HepG2 (cell line): ENCODE measurements at regions not wholly inside any gene's neighbourhood (a gene's known extent, or its start where the extent isn't known, plus 50 kb on each side); places are given as distances from the start of the nearest gene placed in this dataset.

Experiments used
- ATF7 ChIP-seq, 2 experiments: fragments of 450-650 bp in 1 of 2; sonication (generic) in 1 of 2; formaldehyde crosslinking in 1 of 2; IDR thresholded peaks; 2 replicates each; pipeline versions ENCODE4 v1.4.0 to v1.6.1; 2016 to 2020; ENCODE audit warnings: antibody characterized with exemption in 1 of 2, mild to moderate bottlenecking in 1 of 2, missing genetic modification reagents in 1 of 2
- ELF1 ChIP-seq: sonication (generic); formaldehyde crosslinking; IDR thresholded peaks from 2 replicates; pipeline ENCODE4 v1.4.0; 2020; ENCODE audit warnings: missing genetic modification reagents
- FOXA3 ChIP-seq: IDR thresholded peaks from 2 replicates; pipeline ENCODE4 v1.6.1; 2016; ENCODE audit warnings: missing genetic modification reagents, missing compliant biosample characterization
- GFI1 ChIP-seq: sonication (generic); formaldehyde crosslinking; IDR thresholded peaks from 2 replicates; pipeline ENCODE4 v1.5.0; 2020; ENCODE audit warnings: missing genetic modification reagents, mild to moderate bottlenecking, borderline replicate concordance
- IRF2 ChIP-seq: IDR thresholded peaks from 2 replicates; pipeline ENCODE4 v1.6.1; 2018; ENCODE audit warnings: missing genetic modification reagents, missing compliant biosample characterization
- NR2F2 ChIP-seq: IDR thresholded peaks from 2 replicates; pipeline ENCODE4 v1.6.1; 2012; ENCODE audit warnings: low read depth, inconsistent platforms, borderline replicate concordance
- ZNF121 ChIP-seq: sonication (generic); formaldehyde crosslinking; IDR thresholded peaks from 2 replicates; pipeline ENCODE4 v1.5.0; 2020; ENCODE audit warnings: mild to moderate bottlenecking, missing genetic modification reagents
- ZNF331 ChIP-seq: sonication (generic); formaldehyde crosslinking; IDR thresholded peaks from 2 replicates; pipeline ENCODE4 v1.4.0; 2020; ENCODE audit warnings: missing genetic modification reagents
- ZNF501 ChIP-seq: sonication (generic); formaldehyde crosslinking; IDR thresholded peaks from 2 replicates; pipeline ENCODE4 v1.5.1; 2020; ENCODE audit warnings: mild to moderate bottlenecking, moderate library complexity, missing genetic modification reagents
- ZSCAN22 ChIP-seq: sonication (generic); formaldehyde crosslinking; IDR thresholded peaks from 2 replicates; pipeline ENCODE4 v1.4.0; 2020; ENCODE audit warnings: mild to moderate bottlenecking, missing genetic modification reagents
- TF ChIP-seq, protein P1 (sequence below): sonication (generic); formaldehyde crosslinking; IDR thresholded peaks from 2 replicates; pipeline ENCODE4 v1.4.0; 2020; ENCODE audit warnings: missing genetic modification reagents, borderline replicate concordance
- TF ChIP-seq, protein P2 (sequence below): sonication (generic); formaldehyde crosslinking; IDR thresholded peaks from 2 replicates; pipeline ENCODE4 v1.8.1; 2022; ENCODE audit warnings: mild to moderate bottlenecking, missing genetic modification reagents
- TF ChIP-seq, protein P3 (sequence below): sonication (generic); formaldehyde crosslinking; IDR thresholded peaks from 2 replicates; pipeline ENCODE4 v1.4.0; 2020; ENCODE audit warnings: missing genetic modification reagents, borderline replicate concordance
- TF ChIP-seq, protein P4 (sequence below): sonication (generic); formaldehyde crosslinking; IDR thresholded peaks from 2 replicates; pipeline ENCODE4 v1.5.0; 2020; ENCODE audit warnings: missing genetic modification reagents, mild to moderate bottlenecking, borderline replicate concordance
- TF ChIP-seq, protein P5 (sequence below): sonication (generic); formaldehyde crosslinking; IDR thresholded peaks from 2 replicates; pipeline ENCODE4 v1.4.0; 2020; ENCODE audit warnings: missing genetic modification reagents, mild to moderate bottlenecking, borderline replicate concordance
- TF ChIP-seq, protein P6 (sequence below): sonication (generic); formaldehyde crosslinking; IDR thresholded peaks from 2 replicates; pipeline ENCODE4 v1.4.0; 2020; ENCODE audit warnings: missing genetic modification reagents

DNA sequence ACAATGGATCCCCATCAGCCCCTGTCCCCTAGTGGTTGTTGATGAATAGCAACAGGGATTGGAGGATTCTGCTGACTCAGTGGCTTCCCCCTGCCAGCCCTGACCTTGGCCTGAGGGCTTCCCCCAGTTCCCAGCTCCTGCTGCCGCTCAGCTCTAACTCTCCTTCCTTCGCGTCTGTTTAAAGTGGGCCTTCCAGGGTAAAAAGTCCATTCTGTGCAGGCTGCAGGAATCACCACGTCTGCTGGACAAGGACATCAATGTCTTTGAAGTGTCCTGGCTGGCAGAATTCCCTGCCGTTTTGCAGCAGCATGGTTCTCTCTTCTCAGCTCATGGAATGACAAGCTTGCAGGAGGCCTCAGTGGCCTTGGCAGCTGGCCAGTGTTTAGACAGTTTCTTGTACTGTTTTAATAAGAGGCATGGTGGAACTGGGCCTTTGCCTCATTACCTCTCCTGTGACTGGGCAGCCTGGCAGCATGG lies 152.5 kb upstream of the STX18 start (continued):
- TF ChIP-seq, protein P1, sequence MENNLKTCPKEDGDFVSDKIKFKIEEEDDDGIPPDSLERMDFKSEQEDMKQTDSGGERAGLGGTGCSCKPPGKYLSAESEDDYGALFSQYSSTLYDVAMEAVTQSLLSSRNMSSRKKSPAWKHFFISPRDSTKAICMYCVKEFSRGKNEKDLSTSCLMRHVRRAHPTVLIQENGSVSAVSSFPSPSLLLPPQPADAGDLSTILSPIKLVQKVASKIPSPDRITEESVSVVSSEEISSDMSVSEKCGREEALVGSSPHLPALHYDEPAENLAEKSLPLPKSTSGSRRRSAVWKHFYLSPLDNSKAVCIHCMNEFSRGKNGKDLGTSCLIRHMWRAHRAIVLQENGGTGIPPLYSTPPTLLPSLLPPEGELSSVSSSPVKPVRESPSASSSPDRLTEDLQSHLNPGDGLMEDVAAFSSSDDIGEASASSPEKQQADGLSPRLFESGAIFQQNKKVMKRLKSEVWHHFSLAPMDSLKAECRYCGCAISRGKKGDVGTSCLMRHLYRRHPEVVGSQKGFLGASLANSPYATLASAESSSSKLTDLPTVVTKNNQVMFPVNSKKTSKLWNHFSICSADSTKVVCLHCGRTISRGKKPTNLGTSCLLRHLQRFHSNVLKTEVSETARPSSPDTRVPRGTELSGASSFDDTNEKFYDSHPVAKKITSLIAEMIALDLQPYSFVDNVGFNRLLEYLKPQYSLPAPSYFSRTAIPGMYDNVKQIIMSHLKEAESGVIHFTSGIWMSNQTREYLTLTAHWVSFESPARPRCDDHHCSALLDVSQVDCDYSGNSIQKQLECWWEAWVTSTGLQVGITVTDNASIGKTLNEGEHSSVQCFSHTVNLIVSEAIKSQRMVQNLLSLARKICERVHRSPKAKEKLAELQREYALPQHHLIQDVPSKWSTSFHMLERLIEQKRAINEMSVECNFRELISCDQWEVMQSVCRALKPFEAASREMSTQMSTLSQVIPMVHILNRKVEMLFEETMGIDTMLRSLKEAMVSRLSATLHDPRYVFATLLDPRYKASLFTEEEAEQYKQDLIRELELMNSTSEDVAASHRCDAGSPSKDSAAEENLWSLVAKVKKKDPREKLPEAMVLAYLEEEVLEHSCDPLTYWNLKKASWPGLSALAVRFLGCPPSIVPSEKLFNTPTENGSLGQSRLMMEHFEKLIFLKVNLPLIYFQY (CRISPR knock-in tag), result no peak
- TF ChIP-seq NR2F2, result peak; percentile 60; the same call in 1 of the 2 replicates
- TF ChIP-seq IRF2 (CRISPR knock-in tag), result peak; percentile 64; the same call in 1 of the 2 replicates
- TF ChIP-seq, protein P2, sequence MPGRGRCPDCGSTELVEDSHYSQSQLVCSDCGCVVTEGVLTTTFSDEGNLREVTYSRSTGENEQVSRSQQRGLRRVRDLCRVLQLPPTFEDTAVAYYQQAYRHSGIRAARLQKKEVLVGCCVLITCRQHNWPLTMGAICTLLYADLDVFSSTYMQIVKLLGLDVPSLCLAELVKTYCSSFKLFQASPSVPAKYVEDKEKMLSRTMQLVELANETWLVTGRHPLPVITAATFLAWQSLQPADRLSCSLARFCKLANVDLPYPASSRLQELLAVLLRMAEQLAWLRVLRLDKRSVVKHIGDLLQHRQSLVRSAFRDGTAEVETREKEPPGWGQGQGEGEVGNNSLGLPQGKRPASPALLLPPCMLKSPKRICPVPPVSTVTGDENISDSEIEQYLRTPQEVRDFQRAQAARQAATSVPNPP, result 0 out of 2 replicates have a peak, but pooled peaks have one; percentile 30
- peak; percentile 89 for TF ChIP-seq ZNF501 (CRISPR knock-in tag)
- TF ChIP-seq ZSCAN22 (CRISPR knock-in tag), result no peak
- TF ChIP-seq, protein P3, sequence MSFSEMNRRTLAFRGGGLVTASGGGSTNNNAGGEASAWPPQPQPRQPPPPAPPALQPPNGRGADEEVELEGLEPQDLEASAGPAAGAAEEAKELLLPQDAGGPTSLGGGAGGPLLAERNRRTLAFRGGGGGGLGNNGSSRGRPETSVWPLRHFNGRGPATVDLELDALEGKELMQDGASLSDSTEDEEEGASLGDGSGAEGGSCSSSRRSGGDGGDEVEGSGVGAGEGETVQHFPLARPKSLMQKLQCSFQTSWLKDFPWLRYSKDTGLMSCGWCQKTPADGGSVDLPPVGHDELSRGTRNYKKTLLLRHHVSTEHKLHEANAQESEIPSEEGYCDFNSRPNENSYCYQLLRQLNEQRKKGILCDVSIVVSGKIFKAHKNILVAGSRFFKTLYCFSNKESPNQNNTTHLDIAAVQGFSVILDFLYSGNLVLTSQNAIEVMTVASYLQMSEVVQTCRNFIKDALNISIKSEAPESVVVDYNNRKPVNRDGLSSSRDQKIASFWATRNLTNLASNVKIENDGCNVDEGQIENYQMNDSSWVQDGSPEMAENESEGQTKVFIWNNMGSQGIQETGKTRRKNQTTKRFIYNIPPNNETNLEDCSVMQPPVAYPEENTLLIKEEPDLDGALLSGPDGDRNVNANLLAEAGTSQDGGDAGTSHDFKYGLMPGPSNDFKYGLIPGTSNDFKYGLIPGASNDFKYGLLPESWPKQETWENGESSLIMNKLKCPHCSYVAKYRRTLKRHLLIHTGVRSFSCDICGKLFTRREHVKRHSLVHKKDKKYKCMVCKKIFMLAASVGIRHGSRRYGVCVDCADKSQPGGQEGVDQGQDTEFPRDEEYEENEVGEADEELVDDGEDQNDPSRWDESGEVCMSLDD (CRISPR knock-in tag), result 0 out of 2 replicates have a peak, but pooled peaks have one; percentile 28
- TF ChIP-seq ELF1 (CRISPR knock-in tag), result no peak
- peak; percentile 54 for TF ChIP-seq ZNF331 (CRISPR knock-in tag)
- TF ChIP-seq, protein P4, sequence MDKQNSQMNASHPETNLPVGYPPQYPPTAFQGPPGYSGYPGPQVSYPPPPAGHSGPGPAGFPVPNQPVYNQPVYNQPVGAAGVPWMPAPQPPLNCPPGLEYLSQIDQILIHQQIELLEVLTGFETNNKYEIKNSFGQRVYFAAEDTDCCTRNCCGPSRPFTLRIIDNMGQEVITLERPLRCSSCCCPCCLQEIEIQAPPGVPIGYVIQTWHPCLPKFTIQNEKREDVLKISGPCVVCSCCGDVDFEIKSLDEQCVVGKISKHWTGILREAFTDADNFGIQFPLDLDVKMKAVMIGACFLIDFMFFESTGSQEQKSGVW, result no peak
- TF ChIP-seq FOXA3 (CRISPR knock-in tag), result peak; percentile 64
- TF ChIP-seq ATF7 (IDR thresholded peaks at IDR 0.05), result no peak
- peak; percentile 58; the same call in 1 of the 2 replicates for TF ChIP-seq ATF7 (CRISPR knock-in tag; IDR thresholded peaks at IDR 0.05)
- peak; percentile 80 for TF ChIP-seq GFI1 (CRISPR knock-in tag)
- TF ChIP-seq, protein P5, sequence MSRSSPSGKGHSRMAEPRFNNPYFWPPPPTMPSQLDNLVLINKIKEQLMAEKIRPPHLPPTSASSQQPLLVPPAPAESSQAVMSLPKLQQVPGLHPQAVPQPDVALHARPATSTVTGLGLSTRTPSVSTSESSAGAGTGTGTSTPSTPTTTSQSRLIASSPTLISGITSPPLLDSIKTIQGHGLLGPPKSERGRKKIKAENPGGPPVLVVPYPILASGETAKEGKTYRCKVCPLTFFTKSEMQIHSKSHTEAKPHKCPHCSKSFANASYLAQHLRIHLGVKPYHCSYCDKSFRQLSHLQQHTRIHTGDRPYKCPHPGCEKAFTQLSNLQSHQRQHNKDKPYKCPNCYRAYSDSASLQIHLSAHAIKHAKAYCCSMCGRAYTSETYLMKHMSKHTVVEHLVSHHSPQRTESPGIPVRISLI, result 0 out of 2 replicates have a peak, but pooled peaks have one; percentile 31
- TF ChIP-seq, protein P6, sequence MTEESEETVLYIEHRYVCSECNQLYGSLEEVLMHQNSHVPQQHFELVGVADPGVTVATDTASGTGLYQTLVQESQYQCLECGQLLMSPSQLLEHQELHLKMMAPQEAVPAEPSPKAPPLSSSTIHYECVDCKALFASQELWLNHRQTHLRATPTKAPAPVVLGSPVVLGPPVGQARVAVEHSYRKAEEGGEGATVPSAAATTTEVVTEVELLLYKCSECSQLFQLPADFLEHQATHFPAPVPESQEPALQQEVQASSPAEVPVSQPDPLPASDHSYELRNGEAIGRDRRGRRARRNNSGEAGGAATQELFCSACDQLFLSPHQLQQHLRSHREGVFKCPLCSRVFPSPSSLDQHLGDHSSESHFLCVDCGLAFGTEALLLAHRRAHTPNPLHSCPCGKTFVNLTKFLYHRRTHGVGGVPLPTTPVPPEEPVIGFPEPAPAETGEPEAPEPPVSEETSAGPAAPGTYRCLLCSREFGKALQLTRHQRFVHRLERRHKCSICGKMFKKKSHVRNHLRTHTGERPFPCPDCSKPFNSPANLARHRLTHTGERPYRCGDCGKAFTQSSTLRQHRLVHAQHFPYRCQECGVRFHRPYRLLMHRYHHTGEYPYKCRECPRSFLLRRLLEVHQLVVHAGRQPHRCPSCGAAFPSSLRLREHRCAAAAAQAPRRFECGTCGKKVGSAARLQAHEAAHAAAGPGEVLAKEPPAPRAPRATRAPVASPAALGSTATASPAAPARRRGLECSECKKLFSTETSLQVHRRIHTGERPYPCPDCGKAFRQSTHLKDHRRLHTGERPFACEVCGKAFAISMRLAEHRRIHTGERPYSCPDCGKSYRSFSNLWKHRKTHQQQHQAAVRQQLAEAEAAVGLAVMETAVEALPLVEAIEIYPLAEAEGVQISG, result peak; percentile 40; the same call in 1 of the 2 replicates
- TF ChIP-seq ZNF121 (CRISPR knock-in tag), result no peak
